ENCODE measurements at regions not wholly inside any gene's neighbourhood (a gene's known extent, or its start where the extent isn't known, plus 50 kb on each side); places are given as distances from the start of the nearest gene placed in this dataset.

- FAIRE-seq (no peak), DNase-seq (ENCODE audit: insufficient read length, low spot score) (no peak)
- TF ChIP-seq POLR2AphosphoS5 (IDR thresholded peaks at IDR 0.05; ENCODE audit: low read depth, low read length) (no peak), POU2F2 (IDR thresholded peaks at IDR 0.05; ENCODE audit: low read depth, low read length) (no peak), POLR2A (IDR thresholded peaks at IDR 0.05; ENCODE audit: low read depth, low read length) (no peak), PAX5 (IDR thresholded peaks at IDR 0.05; ENCODE audit: insufficient read depth, low read length, severe bottlenecking) (no peak), SPI1 (IDR thresholded peaks at IDR 0.05; ENCODE audit: low read depth, low read length) (no peak), TAF1 (IDR thresholded peaks at IDR 0.05; ENCODE audit: low read depth, low read length) (no peak)
These were observed 52.0 kb upstream of the LYPLAL1 start for GRCh38 chr1:219121679-219122078.

GRCh38 chr1:219123036-219123435 lies 50.6 kb upstream of the LYPLAL1 start:
- DNase-seq (ENCODE audit: insufficient read length, low spot score): no peak
- TF ChIP-seq TAF1 (IDR thresholded peaks at IDR 0.05; ENCODE audit: low read depth, low read length): no peak
- no peak for TF ChIP-seq POLR2A (IDR thresholded peaks at IDR 0.05; ENCODE audit: low read depth, low read length)
- no peak for TF ChIP-seq POLR2AphosphoS5 (IDR thresholded peaks at IDR 0.05; ENCODE audit: low read depth, low read length)
- TF ChIP-seq POU2F2 (IDR thresholded peaks at IDR 0.05; ENCODE audit: low read depth, low read length): no peak
- no peak for TF ChIP-seq PAX5 (IDR thresholded peaks at IDR 0.05; ENCODE audit: insufficient read depth, low read length, severe bottlenecking)
- TF ChIP-seq SPI1 (IDR thresholded peaks at IDR 0.05; ENCODE audit: low read depth, low read length): no peak
- no peak for FAIRE-seq
